GM12864 (cell line): ENCODE measurements at regions not wholly inside any gene's neighbourhood (a gene's known extent, or its start where the extent isn't known, plus 50 kb on each side); places are given as distances from the start of the nearest gene placed in this dataset.

Source experiments
- DNase-seq: peaks from one replicate; pipeline ENCODE4 v3.0.0-alpha.2; 2011; ENCODE audit warnings: low read depth
- H3K4me3 ChIP-seq: 2 replicates; pipeline ENCODE4 v1.5.1; 2011; ENCODE audit warnings: mild to moderate bottlenecking, low read depth, low read length, control low read depth
- TF ChIP-seq, protein P1 (sequence below): IDR thresholded peaks from 2 replicates; pipeline ENCODE4 v1.5.1; 2011; ENCODE audit warnings: low read depth, mild to moderate bottlenecking, moderate library complexity, low read length, control low read depth, inconsistent platforms; ENCODE audit errors: missing control alignments

DNA sequence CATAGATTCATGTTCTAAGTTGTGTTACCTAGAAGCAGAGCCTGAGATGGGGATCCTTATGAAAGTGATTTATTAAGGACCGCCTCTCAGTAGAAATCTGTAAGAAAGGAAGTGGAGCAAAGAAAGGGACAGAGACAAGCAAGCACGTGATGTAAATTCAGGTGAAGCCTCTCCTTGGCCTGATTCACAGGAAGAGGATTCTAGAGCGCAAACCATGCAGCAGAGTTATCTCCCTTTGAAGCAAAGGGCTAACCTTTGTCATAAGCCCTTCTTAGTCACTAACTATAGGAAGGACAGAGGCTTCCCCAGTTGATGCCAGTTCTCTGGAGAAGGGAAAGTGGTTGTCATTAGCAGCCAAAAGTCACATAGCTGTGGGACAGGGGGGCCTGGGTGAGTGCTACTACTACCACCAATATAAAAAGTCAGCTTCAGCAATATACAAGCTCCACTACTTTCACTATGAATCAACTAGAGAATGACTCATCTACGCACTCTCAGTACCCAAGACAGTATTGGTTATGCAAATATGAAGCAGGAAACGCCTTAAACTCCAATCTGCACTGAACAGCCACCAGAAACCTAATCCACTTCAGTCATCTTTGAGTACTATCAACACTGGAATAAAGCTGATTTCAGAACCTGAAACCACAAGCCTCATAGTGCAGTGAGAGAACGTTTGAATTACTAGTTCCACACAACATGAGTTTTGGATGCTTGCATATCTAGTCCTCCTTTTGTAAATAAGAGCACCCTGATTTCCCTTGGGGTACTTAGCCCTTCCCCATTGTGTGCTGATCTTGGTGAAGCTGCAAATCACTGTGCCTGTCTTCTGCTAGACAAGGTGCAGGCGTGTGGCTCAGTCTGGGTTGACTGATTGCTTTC is 162.7 kb downstream of the ZNF608 start:
- DNase-seq = peak; percentile 95
- H3K4me3 ChIP-seq = no peak overlapping the region
- TF ChIP-seq, protein P1, sequence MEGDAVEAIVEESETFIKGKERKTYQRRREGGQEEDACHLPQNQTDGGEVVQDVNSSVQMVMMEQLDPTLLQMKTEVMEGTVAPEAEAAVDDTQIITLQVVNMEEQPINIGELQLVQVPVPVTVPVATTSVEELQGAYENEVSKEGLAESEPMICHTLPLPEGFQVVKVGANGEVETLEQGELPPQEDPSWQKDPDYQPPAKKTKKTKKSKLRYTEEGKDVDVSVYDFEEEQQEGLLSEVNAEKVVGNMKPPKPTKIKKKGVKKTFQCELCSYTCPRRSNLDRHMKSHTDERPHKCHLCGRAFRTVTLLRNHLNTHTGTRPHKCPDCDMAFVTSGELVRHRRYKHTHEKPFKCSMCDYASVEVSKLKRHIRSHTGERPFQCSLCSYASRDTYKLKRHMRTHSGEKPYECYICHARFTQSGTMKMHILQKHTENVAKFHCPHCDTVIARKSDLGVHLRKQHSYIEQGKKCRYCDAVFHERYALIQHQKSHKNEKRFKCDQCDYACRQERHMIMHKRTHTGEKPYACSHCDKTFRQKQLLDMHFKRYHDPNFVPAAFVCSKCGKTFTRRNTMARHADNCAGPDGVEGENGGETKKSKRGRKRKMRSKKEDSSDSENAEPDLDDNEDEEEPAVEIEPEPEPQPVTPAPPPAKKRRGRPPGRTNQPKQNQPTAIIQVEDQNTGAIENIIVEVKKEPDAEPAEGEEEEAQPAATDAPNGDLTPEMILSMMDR = no peak

DNA sequence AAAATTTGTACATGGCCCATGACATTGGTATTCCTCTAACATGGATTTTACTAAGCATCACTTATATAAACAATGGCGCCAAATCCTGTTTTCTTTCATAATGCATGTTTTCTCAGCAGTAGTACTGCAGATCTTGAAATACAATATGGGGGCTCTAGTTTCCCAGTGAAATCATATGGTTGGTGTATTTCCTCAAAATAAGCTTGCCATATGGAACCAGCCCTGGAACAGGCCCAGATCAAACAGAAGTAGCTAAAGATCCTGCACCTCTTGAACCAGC is 163.9 kb downstream of the ZNF608 start:
- TF ChIP-seq, protein P1 = no peak
- H3K4me3 ChIP-seq = no peak overlapping the region
- no peak for DNase-seq

DNA sequence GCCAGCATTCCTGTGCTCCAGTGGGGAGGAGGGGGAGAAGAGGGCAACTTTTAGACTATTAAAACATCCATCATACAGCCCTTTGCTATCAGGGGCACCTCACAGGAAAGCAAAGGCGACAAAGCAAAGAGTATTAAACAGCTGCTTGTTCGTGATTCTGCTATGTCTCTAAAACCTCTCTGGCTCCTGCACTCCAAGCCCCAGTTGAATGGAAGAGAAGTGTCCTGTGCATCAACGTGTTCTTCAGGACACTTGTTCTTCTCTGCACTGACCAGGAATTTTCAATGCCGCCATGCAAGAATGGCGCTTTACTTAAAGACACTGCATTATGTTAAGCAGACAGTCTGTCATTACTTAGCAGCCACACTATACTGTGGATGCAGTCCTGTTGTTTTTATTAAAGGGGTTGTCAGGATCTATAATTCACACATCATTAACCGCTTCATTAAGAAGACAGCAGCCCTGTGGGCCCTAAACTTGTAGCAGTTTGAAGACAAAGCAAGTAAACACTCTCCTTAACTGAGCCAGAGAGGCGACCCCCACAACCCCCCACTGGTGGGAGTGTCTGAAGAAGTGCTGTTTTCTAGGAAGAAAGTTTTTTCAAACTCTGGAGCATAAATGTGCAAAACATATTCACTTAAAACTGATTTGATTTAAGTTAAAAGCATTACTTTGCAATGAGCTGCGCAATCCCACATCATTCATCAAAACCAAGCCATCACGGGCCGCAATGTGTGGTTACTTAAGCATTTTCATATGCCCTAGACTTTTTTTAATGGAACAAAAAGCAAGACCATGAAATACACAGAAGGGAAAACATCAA is 164.5 kb downstream of the ZNF608 start:
- TF ChIP-seq, protein P1 = no peak
- DNase-seq = no peak
- H3K4me3 ChIP-seq = no peak overlapping the region

DNA sequence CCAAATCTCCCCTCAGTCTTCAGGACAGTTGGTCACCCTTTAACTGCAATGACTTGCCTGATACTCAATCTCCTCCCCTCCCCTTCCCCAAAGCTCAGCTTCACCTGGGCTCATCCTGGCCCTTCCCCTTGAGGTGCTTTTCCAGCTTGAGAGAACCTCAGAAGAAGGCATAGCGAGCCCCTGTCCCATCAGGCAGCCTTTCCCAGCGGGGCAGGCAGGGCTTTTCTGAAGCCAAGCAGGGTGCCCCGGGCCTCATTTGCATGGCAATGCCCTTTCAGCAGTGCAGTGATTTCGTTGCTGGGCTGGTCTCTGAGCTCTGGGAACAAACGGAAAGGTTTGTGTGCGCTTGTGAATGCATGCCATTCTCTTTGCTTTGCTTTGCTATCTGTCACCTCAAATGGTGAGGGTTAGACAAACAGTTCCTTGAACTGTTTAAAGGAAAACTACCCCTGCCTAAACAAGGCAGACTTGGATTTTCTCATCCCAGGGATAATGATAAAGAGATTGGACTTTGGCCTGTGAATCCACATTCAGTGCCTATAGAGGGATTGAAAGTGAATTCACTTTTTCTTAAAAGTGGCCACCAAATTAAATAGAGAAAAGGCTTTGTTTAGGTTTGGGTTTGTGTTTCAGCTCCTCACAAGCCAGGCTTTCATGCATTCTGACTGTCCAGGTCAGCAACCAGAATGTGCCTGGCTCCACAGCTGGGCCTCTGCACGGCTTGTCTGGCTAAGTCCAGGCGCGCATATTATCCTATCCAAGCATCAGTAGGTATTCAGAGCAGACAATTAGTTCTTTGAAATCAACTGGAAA is 165.3 kb downstream of the ZNF608 start:
- no peak for DNase-seq
- no peak overlapping the region for H3K4me3 ChIP-seq
- TF ChIP-seq, protein P1 = no peak

DNA sequence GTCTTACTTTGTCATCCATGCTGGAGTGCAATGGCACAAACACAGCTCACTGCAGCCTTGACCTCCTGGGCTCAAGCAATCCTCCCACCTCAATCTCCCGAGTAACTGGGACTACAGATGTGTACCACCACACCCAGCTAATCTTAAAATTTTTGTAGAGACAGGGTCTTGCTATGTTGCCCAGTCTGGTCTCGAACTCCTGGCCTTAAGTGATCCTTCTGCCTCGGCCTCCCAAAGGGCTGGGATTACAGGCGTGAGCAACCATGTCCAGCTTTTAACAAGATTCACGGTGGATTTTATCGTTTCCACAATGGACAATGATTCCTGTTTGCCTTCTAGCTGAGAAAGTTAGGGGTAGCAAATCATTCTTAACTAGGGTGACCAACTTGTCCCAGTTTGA is 165.9 kb downstream of the ZNF608 start:
- no peak overlapping the region for H3K4me3 ChIP-seq
- TF ChIP-seq, protein P1 = no peak
- no peak for DNase-seq

DNA sequence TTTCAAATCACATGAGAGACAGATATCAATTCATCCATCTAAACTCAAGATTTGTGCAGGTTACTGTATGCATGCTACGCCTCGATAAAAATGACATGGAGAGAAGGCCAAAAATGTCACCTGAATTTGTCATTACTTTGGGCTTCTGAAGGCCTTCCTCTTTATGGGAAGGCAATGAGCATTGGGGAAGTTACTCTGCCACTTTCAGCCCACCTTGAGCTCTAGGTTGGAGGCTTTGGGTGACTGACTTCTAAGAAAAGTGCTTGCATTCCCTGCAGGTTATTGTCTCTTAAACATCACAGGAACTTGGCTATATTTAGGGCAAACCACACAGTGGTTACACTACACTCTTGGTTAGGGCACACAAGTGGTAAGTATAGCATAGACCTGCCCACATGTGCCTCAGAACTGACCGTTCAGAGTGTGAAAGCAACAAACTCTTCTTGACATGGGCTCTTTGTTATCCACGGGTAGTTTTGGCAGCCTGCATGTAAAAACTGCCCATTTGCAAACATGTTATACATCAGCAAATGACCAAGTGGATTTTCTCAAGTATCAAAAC is 169.5 kb downstream of the ZNF608 start:
- TF ChIP-seq, protein P1 = no peak
- no peak overlapping the region for H3K4me3 ChIP-seq
- peak; percentile 33 for DNase-seq
